ENCODE measurements at regions not wholly inside any gene's neighbourhood (a gene's known extent, or its start where the extent isn't known, plus 50 kb on each side); places are given as distances from the start of the nearest gene placed in this dataset.

DNA sequence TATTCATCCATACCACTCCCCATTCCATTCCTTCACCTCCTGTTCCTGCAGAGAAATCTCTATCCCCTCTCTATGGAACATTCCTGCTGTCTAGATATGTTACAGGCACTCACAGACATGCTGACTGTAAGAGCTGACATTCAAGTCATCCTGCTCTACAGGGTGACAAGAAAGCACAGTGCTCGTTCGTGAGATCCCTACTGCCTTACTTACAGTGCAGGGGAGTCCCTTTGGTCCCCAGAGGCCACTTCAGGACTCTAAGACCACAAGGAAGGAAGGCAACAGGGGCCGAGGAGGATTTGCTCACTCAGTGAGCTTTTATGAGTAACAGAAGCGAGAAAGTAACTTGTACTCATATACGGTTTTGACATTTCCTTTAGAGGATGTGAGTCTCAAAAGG, 110.5 kb downstream of the GAS1 start:
- H3K4me1 ChIP-seq, result peaks cover 0 to 14% (median 0%) of the 10 kb centered on the region in 9 donors
- intact Hi-C loops (cut with DNase I), result no loop called here
- peaks cover 0 to 7% (median 0%) of the 10 kb centered on the region in 7 donors for H3K27me3 ChIP-seq
- no peaks in the 10 kb centered on the region for H3K9me3 ChIP-seq
- 60 to 65% methylated on average over 5 of the region's 5 CpGs for WGBS, 2 donors
- no peaks in the 10 kb centered on the region for H3K36me3 ChIP-seq
- ATAC-seq, result no peak
- DNase-seq, result no peak
- no peak overlapping the region for H3K4me3 ChIP-seq
- H3K27ac ChIP-seq, result no peak overlapping the region
- TF ChIP-seq CTCF (IDR thresholded peaks at IDR 0.05), result no peak

- peaks cover 0 to 14% (median 0%) of the 10 kb centered on the region in 9 donors for H3K4me1 ChIP-seq
- no peak overlapping the region for H3K27ac ChIP-seq
- peaks cover 0 to 7% (median 0%) of the 10 kb centered on the region in 7 donors for H3K27me3 ChIP-seq
- H3K9me3 ChIP-seq, result no peaks in the 10 kb centered on the region
- ATAC-seq (no peak), DNase-seq (no peak)
- intact Hi-C loops (cut with DNase I), result no loop called here
- TF ChIP-seq CTCF (IDR thresholded peaks at IDR 0.05), result no peak
- no peak overlapping the region for H3K4me3 ChIP-seq
- no peaks in the 10 kb centered on the region for H3K36me3 ChIP-seq
- 98% methylated on average over 1 of the region's 1 CpG for WGBS, 2 donors
Observed at GRCh38 chr9:86836266-86836665, 111.0 kb downstream of the GAS1 start.

DNA sequence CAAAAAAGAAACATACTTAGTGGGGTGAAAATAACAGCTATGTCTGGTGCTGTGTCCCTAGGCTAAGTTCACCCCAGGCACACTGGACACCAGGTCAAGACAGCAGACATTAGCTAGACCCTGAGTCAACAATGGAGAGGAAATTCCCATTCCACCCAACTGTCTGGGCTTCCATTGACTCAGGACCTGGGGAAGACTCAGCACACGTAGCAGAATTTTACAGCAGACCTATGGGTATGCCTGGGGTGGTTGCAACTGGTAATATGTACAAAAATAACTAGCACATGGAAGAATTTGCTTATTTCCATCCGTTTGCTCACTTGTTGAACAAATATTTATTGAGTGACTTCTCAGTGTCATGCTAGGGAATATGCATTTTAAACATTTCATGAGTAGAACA, 117.0 kb downstream of the GAS1 start:
- Histone ChIP-seq H3K27ac (no peak overlapping the region), H3K4me3 (no peak overlapping the region), H3K4me1 (no peaks in the 10 kb centered on the region), H3K36me3 (no peaks in the 10 kb centered on the region), H3K27me3 (peaks cover 0 to 5% (median 0%) of the 10 kb centered on the region in 7 donors), H3K9me3 (no peaks in the 10 kb centered on the region)
- ATAC-seq, result no peak
- 46 to 63% methylated on average over 2 of the region's 2 CpGs for WGBS, 2 donors
- DNase-seq, result no peak
- no peak for TF ChIP-seq CTCF (IDR thresholded peaks at IDR 0.05)
- intact Hi-C loops (cut with DNase I), result no loop called here

GRCh38 chr9:86829496-86830046, 117.7 kb downstream of the GAS1 start:
- no peak overlapping the region for H3K4me3 ChIP-seq
- H3K36me3 ChIP-seq, result no peaks in the 10 kb centered on the region
- H3K27ac ChIP-seq, result no peak overlapping the region
- TF ChIP-seq CTCF (IDR thresholded peaks at IDR 0.05), result no peak
- intact Hi-C loops (cut with DNase I), result no loop called here
- H3K27me3 ChIP-seq, result no peaks in the 10 kb centered on the region
- H3K9me3 ChIP-seq, result peaks cover 0 to 3% (median 0%) of the 10 kb centered on the region in 11 donors
- DNase-seq (no peak), ATAC-seq (no peak)
- H3K4me1 ChIP-seq, result no peaks in the 10 kb centered on the region
- WGBS, 2 donors, result 76 to 85% methylated on average over 1 of the region's 1 CpG

Measured in heart right ventricle (tissue), 16 donors.